HG02571 (cell line): ENCODE measurements at regions not wholly inside any gene's neighbourhood (a gene's known extent, or its start where the extent isn't known, plus 50 kb on each side); places are given as distances from the start of the nearest gene placed in this dataset.
"Not testable (repeated sequence)": the region's sequence is repeated elsewhere in the genome, so short reads cannot be mapped to it uniquely, and the experiment has no call there.

Experiments
- ATAC-seq: cut with Tn5 transposase; IDR thresholded peaks from one replicate; pipeline ENCODE4 v1.9.1; 2021; ENCODE audit warnings: mild to moderate bottlenecking, moderate library complexity; ENCODE audit not compliant: unreplicated experiment

GRCh38 chr12:78489990-78490389 lies 374.6 kb upstream of the SYT1 start:
- no peak for ATAC-seq

GRCh38 chr12:78490861-78491260 lies 373.7 kb upstream of the SYT1 start:
- no peak for ATAC-seq

- ATAC-seq, result no peak
Measured at GRCh38 chr12:78494911-78495310, 369.7 kb upstream of the SYT1 start.

GRCh38 chr12:78501825-78502224 lies 362.7 kb upstream of the SYT1 start:
- ATAC-seq, result no peak

- ATAC-seq, result no peak
Measured at GRCh38 chr12:78519422-78519821, 345.2 kb upstream of the SYT1 start.

GRCh38 chr12:78530100-78530765 lies 334.3 kb upstream of the SYT1 start:
- ATAC-seq, result no peak

GRCh38 chr12:78531831-78532458 lies 332.6 kb upstream of the SYT1 start:
- ATAC-seq, result no peak

GRCh38 chr12:78534311-78534710 lies 330.3 kb upstream of the SYT1 start:
- no peak for ATAC-seq

GRCh38 chr12:78540606-78541336 lies 323.8 kb upstream of the SYT1 start:
- no peak for ATAC-seq

- ATAC-seq, result no peak
Measured at GRCh38 chr12:78550831-78551230, 313.7 kb upstream of the SYT1 start.

GRCh38 chr12:78555802-78556201 lies 308.8 kb upstream of the SYT1 start:
- ATAC-seq, result no peak

GRCh38 chr12:78556651-78557050 lies 307.9 kb upstream of the SYT1 start:
- ATAC-seq, result no peak

- ATAC-seq, result no peak
Measured at GRCh38 chr12:78559416-78559815, 305.2 kb upstream of the SYT1 start.

- no peak for ATAC-seq
Measured at GRCh38 chr12:78559886-78560285, 304.7 kb upstream of the SYT1 start.

GRCh38 chr12:78560633-78561032 lies 303.9 kb upstream of the SYT1 start:
- no peak for ATAC-seq

- ATAC-seq, result no peak
Measured at GRCh38 chr12:78562368-78563205, 302.0 kb upstream of the SYT1 start.

GRCh38 chr12:78563826-78564225 lies 300.7 kb upstream of the SYT1 start:
- ATAC-seq, result no peak

GRCh38 chr12:78566456-78566855 lies 298.1 kb upstream of the SYT1 start:
- ATAC-seq, result no peak

- ATAC-seq, result no peak
Measured at GRCh38 chr12:78568321-78569020, 296.1 kb upstream of the SYT1 start.

GRCh38 chr12:78571953-78572352 lies 292.6 kb upstream of the SYT1 start:
- no peak for ATAC-seq

- not testable (repeated sequence) for ATAC-seq
Measured at GRCh38 chr12:78575208-78575607, 289.4 kb upstream of the SYT1 start.
